Activated CD4-positive, alpha-beta T cell treated with anti-CD3 and anti-CD28 coated beads, Interleukin-2, Interleukin-4, amounts not matched to agents 100 ng/mL and 50 ng/mL, durations not matched to agents 16 hours and 8 hours (primary cell): ENCODE measurements at regions not wholly inside any gene's neighbourhood (a gene's known extent, or its start where the extent isn't known, plus 50 kb on each side); places are given as distances from the start of the nearest gene placed in this dataset.

Source experiments
- DNase-seq: peaks from one replicate; pipeline ENCODE4 v3.0.0-alpha.2; 2020; ENCODE audit warnings: low spot score

- no peak for DNase-seq
These were observed 581.7 kb downstream of the MRPL39 start for GRCh38 chr21:25025596-25025995.

GRCh38 chr21:25024639-25025038, 582.6 kb downstream of the MRPL39 start:
- DNase-seq = no peak

DNA sequence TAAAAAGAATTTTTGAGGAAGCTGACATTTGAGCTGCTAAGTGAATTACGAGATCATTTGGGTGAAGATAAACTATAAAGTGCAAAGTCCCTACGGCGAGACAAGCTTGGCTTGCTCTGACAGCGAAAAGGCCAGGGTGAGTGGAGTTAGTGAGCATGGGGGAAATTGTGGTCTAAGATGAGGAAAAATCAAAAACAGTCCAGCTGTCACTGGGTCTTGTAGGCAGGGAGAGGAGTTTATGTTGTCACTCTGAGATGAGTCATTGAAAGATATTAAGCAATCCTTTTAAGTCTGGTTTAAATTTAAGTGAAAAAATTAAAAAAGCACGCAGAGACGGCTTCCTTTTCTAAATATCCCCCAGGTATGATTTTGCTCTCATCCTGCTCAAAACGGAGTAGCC, 601.9 kb downstream of the MRPL39 start:
- DNase-seq = no peak

DNA sequence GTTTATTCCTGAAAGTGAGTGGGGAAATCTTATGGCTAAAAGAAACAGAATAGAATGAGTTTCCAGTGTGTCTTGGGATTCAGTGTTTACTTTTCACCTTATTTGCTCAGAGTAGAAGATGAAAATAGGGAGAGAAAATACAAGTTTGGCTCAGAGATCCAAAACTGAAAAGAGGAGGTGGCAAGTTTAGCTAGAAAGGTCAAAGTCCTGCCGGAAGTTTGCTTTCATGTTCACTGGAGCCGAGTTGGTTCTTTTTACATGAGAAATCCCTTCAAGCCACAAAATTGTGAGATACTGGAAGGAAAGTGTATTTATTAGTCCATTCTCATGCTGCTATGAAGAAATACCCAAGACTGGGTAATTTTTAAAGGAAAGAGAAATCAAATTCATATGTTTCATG, 604.6 kb downstream of the MRPL39 start:
- no peak for DNase-seq

- DNase-seq = no peak
These were observed 612.1 kb downstream of the MRPL39 start for GRCh38 chr21:24995216-24995615.

DNA sequence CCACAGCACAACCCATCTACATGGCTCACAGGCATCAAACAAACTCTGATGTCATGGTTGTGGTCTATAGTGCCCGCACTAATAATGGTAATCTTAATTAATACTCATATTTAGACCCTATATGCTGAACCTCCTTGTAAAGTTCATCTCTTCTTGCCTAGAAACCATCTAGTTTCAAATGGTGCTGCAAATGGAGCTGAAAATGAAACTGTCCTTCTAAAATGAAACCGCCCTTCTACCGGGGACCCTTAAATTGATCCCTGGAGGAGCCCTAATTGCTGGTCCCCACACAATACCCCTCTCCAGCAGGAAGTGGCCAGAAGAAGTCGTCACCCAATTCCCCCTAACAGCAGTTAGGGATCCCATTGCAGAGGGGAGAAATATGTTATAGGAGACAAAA, 612.6 kb downstream of the MRPL39 start:
- no peak for DNase-seq

DNA sequence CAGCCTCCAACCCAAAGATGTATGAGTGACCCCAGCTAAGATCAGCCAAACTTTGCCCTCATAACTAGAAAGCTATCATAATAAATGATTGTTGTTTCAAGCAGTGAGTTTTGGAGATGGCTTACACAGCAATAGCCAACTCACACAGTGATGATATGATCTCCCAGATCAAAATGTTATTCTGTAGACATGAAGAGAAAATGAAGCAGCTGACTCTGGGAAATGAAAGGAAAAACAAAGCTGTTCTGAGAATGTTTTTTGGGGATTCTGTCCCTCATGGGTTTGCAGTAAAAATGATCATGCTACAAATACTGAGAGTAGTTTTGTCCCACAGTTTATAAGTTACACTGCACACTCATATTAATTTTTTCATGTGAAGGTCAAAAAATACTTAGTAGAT, 617.8 kb downstream of the MRPL39 start:
- no peak for DNase-seq

DNA sequence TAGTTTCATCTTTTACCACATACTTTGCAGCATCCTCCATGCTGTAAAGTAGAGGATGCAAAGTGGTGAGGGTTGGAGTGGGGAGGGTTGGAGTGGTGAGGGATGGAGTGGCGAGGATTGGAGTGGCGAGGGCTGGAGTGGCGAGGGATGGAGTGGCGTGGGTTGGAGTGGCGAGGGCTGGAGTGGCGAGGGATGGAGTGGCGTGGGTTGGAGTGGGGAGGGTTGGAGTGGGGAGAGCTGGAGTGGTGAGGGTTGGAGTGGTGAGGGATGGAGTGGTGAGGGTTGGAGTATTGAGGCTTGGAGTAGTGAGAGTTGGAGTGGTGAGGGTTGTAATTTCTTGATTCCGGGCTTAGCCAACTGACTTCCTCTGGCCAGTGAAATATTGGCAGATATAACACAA, 618.3 kb downstream of the MRPL39 start:
- no peak for DNase-seq

DNA sequence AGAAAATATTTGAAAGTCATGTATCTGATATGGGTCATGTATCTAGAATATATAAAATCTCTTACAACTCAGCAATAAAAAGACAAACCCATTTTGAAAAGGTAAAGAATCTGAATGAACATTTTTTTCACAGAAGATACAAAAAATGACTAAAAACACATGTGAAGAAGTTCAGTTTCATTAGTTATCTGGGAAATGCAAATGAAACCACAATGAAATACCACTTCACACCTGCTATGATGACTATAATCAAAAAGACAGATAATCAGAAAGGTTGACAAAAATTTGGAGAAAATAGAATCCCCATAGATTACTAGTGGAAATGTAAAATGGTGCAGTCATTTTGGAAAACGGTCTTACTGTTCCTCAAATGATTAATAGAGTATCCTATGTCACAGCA, 631.0 kb downstream of the MRPL39 start:
- no peak for DNase-seq

DNA sequence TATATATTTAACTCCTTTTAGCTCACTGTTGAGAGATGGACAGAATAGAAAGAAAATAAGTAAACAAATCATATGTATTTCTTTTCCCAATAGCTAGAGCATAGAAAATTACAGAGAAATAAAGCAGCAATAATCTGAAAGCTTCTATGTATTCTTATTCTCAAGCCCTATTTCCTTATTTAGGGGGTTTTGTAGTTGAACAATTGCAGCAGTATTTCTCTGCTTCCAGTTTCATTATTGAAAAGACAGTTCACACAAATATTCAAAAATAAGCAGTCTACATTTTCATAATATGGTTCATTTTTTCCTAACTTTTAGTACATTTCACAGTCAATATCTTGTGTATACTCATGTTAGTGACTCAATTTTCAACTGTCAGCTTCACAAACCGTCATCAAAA, 638.2 kb downstream of the MRPL39 start:
- no peak for DNase-seq

GRCh38 chr21:24955275-24955961, 651.9 kb downstream of the MRPL39 start:
- peak; percentile 2 for DNase-seq

GRCh38 chr21:24948186-24948585, 659.1 kb downstream of the MRPL39 start:
- no peak for DNase-seq

GRCh38 chr21:24945910-24946309, 661.4 kb downstream of the MRPL39 start:
- no peak for DNase-seq

GRCh38 chr21:24941316-24942185, 665.7 kb downstream of the MRPL39 start:
- DNase-seq = no peak

- no peak for DNase-seq
These were observed 668.0 kb downstream of the MRPL39 start for GRCh38 chr21:24939291-24939690.

DNA sequence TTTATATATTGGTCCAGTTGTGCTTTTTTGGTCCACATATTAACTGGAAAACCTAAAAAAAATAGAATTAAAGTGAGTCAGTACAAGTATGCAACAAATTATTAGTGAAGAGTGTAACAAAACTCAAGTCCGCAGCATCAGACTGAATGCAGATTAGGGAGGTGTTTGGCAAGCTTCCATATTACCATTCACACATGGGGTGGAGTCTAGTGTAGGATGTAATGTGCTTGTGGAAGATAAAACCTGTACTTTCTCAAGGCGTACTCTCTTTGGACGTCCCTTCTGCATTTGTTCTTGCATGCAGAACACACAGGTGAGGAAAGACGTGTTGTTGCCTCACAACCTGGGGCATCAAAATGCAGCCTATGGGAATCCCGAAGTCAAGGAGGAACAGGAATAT, 668.7 kb downstream of the MRPL39 start:
- DNase-seq = no peak

DNA sequence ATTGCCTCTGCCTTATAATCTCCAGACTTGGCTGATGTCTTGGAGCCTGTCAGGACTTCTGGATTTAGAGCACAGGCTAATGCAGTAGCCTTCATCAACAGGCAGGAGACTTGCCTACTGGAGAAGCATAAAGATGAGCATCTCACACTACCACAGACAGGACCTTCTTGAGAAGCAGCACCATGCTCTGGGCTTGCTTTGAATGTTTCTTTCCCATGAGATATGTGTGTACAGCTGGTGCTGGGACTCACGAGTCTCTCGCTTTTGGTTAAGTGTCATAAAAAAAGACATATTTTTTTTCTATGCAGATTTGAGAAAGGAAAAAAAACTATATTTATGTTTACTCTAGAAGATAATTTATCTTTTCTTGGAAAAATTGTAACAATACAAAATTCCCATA, 671.3 kb downstream of the MRPL39 start:
- no peak for DNase-seq

GRCh38 chr21:24910591-24910990, 696.7 kb downstream of the MRPL39 start:
- DNase-seq = no peak

DNA sequence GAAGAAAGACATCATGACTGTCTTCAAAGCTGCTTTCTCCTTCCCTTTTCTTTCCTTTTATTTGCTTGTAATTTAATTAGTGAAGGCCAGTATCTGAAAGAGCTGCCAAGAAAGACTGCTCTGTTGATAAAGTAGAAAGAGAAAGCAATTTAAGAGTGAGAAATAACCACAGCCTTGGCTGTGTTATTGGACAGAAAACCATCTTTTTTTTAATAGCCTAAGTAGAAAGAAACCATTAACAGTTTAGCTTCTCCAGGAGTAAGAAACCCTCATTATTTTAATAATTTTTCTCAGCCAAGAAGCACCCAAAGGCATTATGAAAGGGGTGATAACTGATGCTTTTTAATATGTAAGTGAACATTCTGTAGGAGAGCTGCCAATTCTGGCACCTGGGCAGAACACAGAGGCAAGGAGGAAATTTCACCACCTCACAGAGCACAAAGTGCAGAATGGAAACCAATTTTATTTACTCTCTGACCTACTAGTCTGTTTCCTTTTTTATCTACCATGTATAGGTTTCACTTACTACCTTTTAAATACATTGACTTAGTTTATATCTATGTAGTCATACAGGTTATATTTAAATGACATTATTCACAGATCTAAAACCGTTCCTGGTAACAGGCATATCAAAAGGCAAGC, 703.2 kb downstream of the MRPL39 start:
- no peak for DNase-seq

- DNase-seq = no peak
These were observed 708.1 kb downstream of the MRPL39 start for GRCh38 chr21:24899138-24899537.

DNA sequence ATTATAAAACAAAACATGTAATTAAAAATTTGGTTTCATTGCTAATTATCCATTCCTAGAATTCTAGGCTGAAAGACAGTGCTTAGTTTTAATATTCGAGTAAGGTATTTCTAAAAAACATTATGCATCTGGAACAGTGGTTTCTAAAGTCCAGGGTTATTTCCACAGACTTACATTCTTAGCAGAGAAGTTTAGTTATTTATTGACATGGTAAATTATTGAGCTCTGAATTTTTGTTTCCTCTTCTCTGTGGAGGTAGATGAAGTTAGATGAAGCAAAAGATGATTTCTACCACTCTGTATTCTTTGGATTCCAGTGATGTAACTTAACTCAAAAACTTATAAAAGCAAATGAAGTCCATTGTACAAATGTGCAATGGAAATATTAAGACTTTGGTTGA, 709.4 kb downstream of the MRPL39 start:
- no peak for DNase-seq

- DNase-seq = no peak
These were observed 710.6 kb downstream of the MRPL39 start for GRCh38 chr21:24896735-24897124.
